ENCODE measurements at regions not wholly inside any gene's neighbourhood (a gene's known extent, or its start where the extent isn't known, plus 50 kb on each side); places are given as distances from the start of the nearest gene placed in this dataset.
"Not testable (repeated sequence)": the region's sequence is repeated elsewhere in the genome, so short reads cannot be mapped to it uniquely, and the experiment has no call there.

DNA sequence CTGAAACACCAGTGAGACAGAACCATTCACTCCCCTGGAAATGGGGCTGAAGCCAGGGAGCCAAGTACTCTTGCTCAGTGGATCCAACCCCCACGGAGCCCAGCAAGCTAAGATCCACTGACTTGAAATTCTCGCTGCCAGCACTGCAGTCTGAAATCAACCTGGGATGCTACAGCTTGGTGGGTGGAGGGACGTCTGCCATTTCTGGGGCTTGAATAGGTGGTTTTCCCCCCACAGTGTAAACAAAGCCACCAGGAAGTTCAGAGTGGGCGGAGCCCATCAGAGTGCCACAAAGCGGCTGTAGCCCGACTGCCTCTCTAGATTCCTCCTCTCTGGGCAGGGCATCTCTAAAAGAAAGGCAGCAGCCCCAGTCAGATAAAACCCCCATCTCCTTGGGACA, 292.8 kb downstream of the LNPK start:
- H3K36me3 Mint-ChIP-seq = no peaks in the 10 kb centered on the region
- H3K4me3 Mint-ChIP-seq = no peak overlapping the region
- peaks cover 4% of the 10 kb centered on the region for H3K27me3 Mint-ChIP-seq
- no peak overlapping the region for H3K27ac Mint-ChIP-seq
- no peaks in the 10 kb centered on the region for H3K9me3 Mint-ChIP-seq
- CTCF ChIA-PET = interaction anchor here (0.6 kb wide), 1 partner anchor 745 kb away, joined by 3 read pairs; no protein-coding TSS in a partner anchor
- H3K4me1 Mint-ChIP-seq = no peaks in the 10 kb centered on the region
- DNase-seq = no peak

GRCh38 chr2:175707322-175707721, 294.7 kb downstream of the LNPK start:
- Mint-ChIP-seq H3K27ac (no peak overlapping the region), H3K27me3 (peaks cover 4% of the 10 kb centered on the region), H3K4me3 (no peak overlapping the region), H3K9me3 (no peaks in the 10 kb centered on the region), H3K4me1 (no peaks in the 10 kb centered on the region), H3K36me3 (no peaks in the 10 kb centered on the region)
- CTCF ChIA-PET = no interaction called here
- DNase-seq = no peak

DNA sequence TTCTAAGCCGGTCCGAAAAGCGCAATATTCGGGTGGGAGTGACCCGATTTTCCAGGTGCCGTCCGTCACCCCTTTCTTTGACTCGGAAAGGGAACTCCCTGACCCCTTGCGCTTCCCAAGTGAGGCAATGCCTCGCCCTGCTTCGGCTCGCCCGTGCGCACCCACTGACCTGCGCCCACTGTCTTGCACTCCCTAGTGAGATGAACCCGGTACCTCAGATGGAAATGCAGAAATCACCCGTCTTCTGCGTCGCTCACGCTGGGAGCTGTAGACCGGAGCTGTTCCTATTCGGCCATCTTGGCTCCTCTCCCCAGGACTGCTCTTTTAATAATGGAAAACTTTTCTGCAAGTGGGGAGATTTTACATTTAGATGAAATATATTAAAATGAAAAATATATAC, 297.5 kb downstream of the LNPK start:
- H3K27me3 Mint-ChIP-seq, H3K9me3 Mint-ChIP-seq, H3K36me3 Mint-ChIP-seq, H3K27ac Mint-ChIP-seq, CTCF ChIA-PET, H3K4me3 Mint-ChIP-seq, DNase-seq, H3K4me1 Mint-ChIP-seq: not testable (repeated sequence)

- H3K27ac Mint-ChIP-seq = no peak overlapping the region
- CTCF ChIA-PET = interaction anchor here (0.7 kb wide), 1 partner anchor 344 kb away, joined by 3 read pairs; no protein-coding TSS in a partner anchor
- no peaks in the 10 kb centered on the region for H3K9me3 Mint-ChIP-seq
- H3K36me3 Mint-ChIP-seq = no peaks in the 10 kb centered on the region
- peaks cover 4% of the 10 kb centered on the region for H3K27me3 Mint-ChIP-seq
- H3K4me1 Mint-ChIP-seq = no peaks in the 10 kb centered on the region
- no peak overlapping the region for H3K4me3 Mint-ChIP-seq
- no peak for DNase-seq
These were observed 304.0 kb downstream of the LNPK start for GRCh38 chr2:175698061-175698460.

- DNase-seq = peak; percentile 33
- Mint-ChIP-seq H3K9me3 (no peaks in the 10 kb centered on the region), H3K4me1 (no peaks in the 10 kb centered on the region), H3K4me3 (no peak overlapping the region), H3K36me3 (no peaks in the 10 kb centered on the region), H3K27me3 (peaks cover 4% of the 10 kb centered on the region), H3K27ac (no peak overlapping the region)
- CTCF ChIA-PET = interaction anchor here (0.6 to 3.1 kb wide), 11 partner anchors 10 to 992 kb away, joined by 3 to 33 read pairs (median 4); no protein-coding TSS in a partner anchor
These were observed 311.8 kb downstream of the LNPK start for GRCh38 chr2:175690113-175690837.

DNA sequence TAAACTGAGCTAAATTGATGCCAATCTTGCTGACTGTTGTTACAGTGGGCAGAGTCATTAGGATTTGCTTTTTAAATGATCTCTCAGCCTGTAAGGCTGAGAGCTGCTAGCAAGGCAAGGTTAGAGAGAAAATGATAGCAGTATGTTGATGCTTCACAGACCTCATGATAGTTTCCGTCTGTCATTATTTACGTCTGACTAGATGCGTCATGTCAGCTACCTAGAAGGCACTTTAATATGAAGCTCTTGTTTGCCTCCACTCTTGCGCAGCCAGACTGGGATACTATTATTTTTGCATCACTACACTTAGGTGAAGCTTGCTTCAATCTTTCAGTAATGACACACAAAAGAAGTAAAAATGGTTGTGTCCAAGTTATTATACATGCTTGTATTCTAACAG, 313.8 kb downstream of the LNPK start:
- H3K4me3 Mint-ChIP-seq = no peak overlapping the region
- H3K27ac Mint-ChIP-seq = no peak overlapping the region
- H3K36me3 Mint-ChIP-seq = no peaks in the 10 kb centered on the region
- H3K9me3 Mint-ChIP-seq = no peaks in the 10 kb centered on the region
- no peak for DNase-seq
- H3K27me3 Mint-ChIP-seq = peaks cover 7% of the 10 kb centered on the region
- CTCF ChIA-PET = interaction anchor here (0.7 to 3.1 kb wide), 3 partner anchors 166 to 866 kb away, joined by 3 to 33 read pairs (median 4); no protein-coding TSS in a partner anchor
- H3K4me1 Mint-ChIP-seq = no peaks in the 10 kb centered on the region

- Mint-ChIP-seq H3K36me3 (no peaks in the 10 kb centered on the region), H3K9me3 (no peaks in the 10 kb centered on the region), H3K4me3 (no peak overlapping the region), H3K27ac (no peak overlapping the region), H3K4me1 (no peaks in the 10 kb centered on the region), H3K27me3 (peaks cover 7% of the 10 kb centered on the region)
- CTCF ChIA-PET = no interaction called here
- no peak for DNase-seq
These were observed 314.6 kb downstream of the LNPK start for GRCh38 chr2:175687465-175687864.

- H3K27me3 Mint-ChIP-seq = peaks cover 7% of the 10 kb centered on the region
- H3K4me3 Mint-ChIP-seq = no peak overlapping the region
- H3K9me3 Mint-ChIP-seq = no peaks in the 10 kb centered on the region
- H3K4me1 Mint-ChIP-seq = no peaks in the 10 kb centered on the region
- no peak for DNase-seq
- no peak overlapping the region for H3K27ac Mint-ChIP-seq
- CTCF ChIA-PET = interaction anchor here (1.2 kb wide), 1 partner anchor 412 kb away, joined by 3 read pairs; no protein-coding TSS in a partner anchor
- H3K36me3 Mint-ChIP-seq = no peaks in the 10 kb centered on the region
These were observed 316.1 kb downstream of the LNPK start for GRCh38 chr2:175686002-175686401.

GRCh38 chr2:175684466-175684865, 317.6 kb downstream of the LNPK start:
- CTCF ChIA-PET = no interaction called here
- no peaks in the 10 kb centered on the region for H3K36me3 Mint-ChIP-seq
- no peak overlapping the region for H3K27ac Mint-ChIP-seq
- DNase-seq = no peak
- no peaks in the 10 kb centered on the region for H3K4me1 Mint-ChIP-seq
- H3K9me3 Mint-ChIP-seq = no peaks in the 10 kb centered on the region
- H3K4me3 Mint-ChIP-seq = no peak overlapping the region
- H3K27me3 Mint-ChIP-seq = peaks cover 7% of the 10 kb centered on the region

DNA sequence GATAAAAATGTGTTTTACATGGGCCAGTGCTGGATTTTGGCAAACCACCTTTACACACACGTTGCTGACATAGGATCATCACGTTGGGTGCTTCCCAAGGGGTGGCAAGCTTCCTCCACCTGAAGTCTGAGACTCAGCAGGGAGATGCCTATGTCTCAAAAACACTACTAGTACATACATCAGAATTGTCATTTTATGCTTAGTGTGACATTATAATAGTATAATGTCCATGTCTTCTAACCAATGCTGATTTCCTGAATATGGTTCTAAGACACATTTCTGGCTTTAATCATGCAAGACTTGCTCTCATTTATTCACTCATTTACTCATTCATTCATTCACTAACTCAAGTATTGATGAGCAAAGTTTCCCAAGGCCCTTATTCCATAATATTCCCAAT, 322.3 kb downstream of the LNPK start:
- CTCF ChIA-PET = interaction anchor here (1.5 kb wide), 1 partner anchor 11 kb away, joined by 8 read pairs; no protein-coding TSS in a partner anchor
- Mint-ChIP-seq H3K4me1 (no peaks in the 10 kb centered on the region), H3K4me3 (no peak overlapping the region), H3K27ac (no peak overlapping the region), H3K36me3 (no peaks in the 10 kb centered on the region), H3K27me3 (peaks cover 3% of the 10 kb centered on the region), H3K9me3 (no peaks in the 10 kb centered on the region)
- DNase-seq = no peak

DNA sequence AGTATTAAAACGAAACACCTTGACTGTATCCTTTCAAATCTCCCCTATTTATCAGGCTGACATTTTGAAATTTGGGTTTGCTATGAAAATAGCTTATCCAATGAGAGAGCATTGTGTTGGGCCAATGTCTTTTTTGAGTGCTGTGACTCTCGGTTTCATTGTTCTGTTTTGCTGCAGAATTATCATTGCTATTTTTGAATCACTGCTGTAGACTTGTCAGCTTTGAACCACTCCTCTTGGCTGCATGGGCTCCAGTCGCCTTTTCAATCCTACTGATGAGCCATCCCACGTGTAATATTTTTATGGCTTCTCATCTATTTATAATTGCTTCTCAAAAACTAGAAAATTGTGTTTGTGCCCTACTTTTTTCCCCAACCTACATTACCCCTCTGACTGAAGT, 322.8 kb downstream of the LNPK start:
- Mint-ChIP-seq H3K27ac (no peak overlapping the region), H3K4me3 (no peak overlapping the region), H3K36me3 (no peaks in the 10 kb centered on the region), H3K27me3 (no peaks in the 10 kb centered on the region), H3K4me1 (no peaks in the 10 kb centered on the region), H3K9me3 (no peaks in the 10 kb centered on the region)
- DNase-seq = no peak
- CTCF ChIA-PET = interaction anchor here (1.5 kb wide), 1 partner anchor 11 kb away, joined by 8 read pairs; no protein-coding TSS in a partner anchor

GRCh38 chr2:175677880-175678279, 324.2 kb downstream of the LNPK start:
- no peak overlapping the region for H3K4me3 Mint-ChIP-seq
- CTCF ChIA-PET = no interaction called here
- H3K36me3 Mint-ChIP-seq = no peaks in the 10 kb centered on the region
- H3K9me3 Mint-ChIP-seq = no peaks in the 10 kb centered on the region
- DNase-seq = no peak
- H3K4me1 Mint-ChIP-seq = no peaks in the 10 kb centered on the region
- no peaks in the 10 kb centered on the region for H3K27me3 Mint-ChIP-seq
- H3K27ac Mint-ChIP-seq = no peak overlapping the region

DNA sequence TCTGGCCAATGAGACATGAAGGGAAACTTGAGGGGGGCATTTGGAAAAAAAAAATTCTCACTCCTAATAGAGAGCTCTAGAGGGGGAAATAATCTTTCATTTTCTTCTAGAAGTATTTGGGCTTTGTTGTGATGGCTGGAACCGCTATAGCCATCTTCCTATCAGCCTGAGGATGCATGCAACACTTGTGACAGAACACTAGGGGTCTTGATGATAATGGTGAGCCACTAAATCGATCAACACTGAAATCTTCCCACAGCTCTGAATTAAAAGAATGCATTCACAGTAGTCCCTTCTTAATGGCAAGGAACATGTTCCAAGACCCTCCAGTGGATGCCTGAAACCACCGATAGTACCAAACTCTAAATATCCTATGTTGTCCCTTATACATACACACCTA, 325.3 kb downstream of the LNPK start:
- CTCF ChIA-PET = interaction anchor here (1.3 kb wide), 1 partner anchor 14 kb away, joined by 3 read pairs; no protein-coding TSS in a partner anchor
- DNase-seq = no peak
- Mint-ChIP-seq H3K27ac (no peak overlapping the region), H3K9me3 (no peaks in the 10 kb centered on the region), H3K36me3 (no peaks in the 10 kb centered on the region), H3K4me1 (no peaks in the 10 kb centered on the region), H3K27me3 (no peaks in the 10 kb centered on the region), H3K4me3 (no peak overlapping the region)

DNA sequence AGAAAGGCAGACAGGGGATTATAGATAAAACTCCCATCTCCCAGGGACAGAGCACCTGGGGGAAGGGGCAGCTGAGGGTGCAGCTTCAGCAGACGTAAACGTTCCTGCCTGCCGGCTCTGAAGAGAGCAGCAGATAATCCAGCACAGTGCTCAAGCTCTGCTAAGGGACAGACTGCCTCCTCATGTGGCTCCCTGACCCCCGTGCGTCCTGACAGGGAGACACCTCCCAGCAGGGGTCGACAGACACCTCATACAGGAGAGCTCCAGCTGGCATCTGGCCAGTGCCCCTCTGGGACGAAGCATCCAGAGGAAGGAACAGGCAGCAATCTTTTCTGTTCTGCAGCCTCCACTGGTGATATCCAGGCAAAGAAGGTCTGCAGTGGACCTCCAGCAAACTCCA, 333.3 kb downstream of the LNPK start:
- H3K9me3 Mint-ChIP-seq, H3K27me3 Mint-ChIP-seq, H3K27ac Mint-ChIP-seq: not testable (repeated sequence)

DNA sequence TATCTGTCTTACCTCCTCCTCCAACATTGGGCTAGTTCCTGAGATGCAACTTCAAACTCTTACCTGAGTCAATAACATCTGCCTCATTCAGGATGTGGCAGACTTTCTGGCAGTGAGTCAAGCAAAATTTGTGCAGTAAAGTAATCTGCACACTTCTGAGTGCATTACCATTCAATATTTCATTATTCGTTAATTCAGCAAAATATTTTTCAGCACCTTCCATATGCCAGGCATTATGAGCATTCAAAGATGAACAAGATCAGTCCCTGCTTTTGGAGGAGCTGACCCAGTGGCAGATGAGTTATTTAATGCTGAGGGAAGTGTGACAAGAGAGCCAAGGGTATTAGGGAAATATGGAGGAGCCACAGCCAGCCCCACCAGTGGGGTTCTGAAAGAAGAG, 339.7 kb downstream of the LNPK start:
- CTCF ChIA-PET = interaction anchor here (1.2 kb wide), 1 partner anchor 14 kb away, joined by 3 read pairs; no protein-coding TSS in a partner anchor
- no peak overlapping the region for H3K4me3 Mint-ChIP-seq

More for the DNA sequence above, 333.3 kb downstream of the LNPK start:
- H3K4me3 Mint-ChIP-seq, CTCF ChIA-PET, DNase-seq, H3K36me3 Mint-ChIP-seq, H3K4me1 Mint-ChIP-seq: not testable (repeated sequence)

More for the DNA sequence above, 339.7 kb downstream of the LNPK start:
- no peaks in the 10 kb centered on the region for H3K9me3 Mint-ChIP-seq
- H3K36me3 Mint-ChIP-seq = no peaks in the 10 kb centered on the region
- no peak for DNase-seq
- peaks cover 4% of the 10 kb centered on the region for H3K27me3 Mint-ChIP-seq
- no peaks in the 10 kb centered on the region for H3K4me1 Mint-ChIP-seq
- H3K27ac Mint-ChIP-seq = no peak overlapping the region

All from activated naive CD4-positive, alpha-beta T cell treated with anti-CD3 and anti-CD28 coated beads, Interleukin-2, amount 10 ng/mL, durations not matched to agents 7 days and 5 days (primary cell).